GM12878 (cell line): ENCODE measurements at regions not wholly inside any gene's neighbourhood (a gene's known extent, or its start where the extent isn't known, plus 50 kb on each side); places are given as distances from the start of the nearest gene placed in this dataset.

Experiments used
- ATAC-seq: fragments of 200-7000 bp; cut with Tn5 transposase; 3 replicates; pipeline ENCODE4 v1.9.1; 2020; ENCODE audit warnings: mild to moderate bottlenecking, moderate library complexity
- BruUV-seq: library from RNA; stranded (reverse); fragments of 400-500 nt; replicated peaks from 2 replicates; lab custom pipeline; 2021; lab: Mats Ljungman, UMichigan
- CTCF ChIA-PET: fragments of 300-600 bp; sonication (Branson Sonifier 250); formaldehyde crosslinking; extraction: SDS; loops from one replicate; lab custom pipeline; 2021; ENCODE audit warnings: inconsistent platforms; lab: Yijun Ruan, JAX
- POLR2A ChIA-PET: fragments of 350-600 bp; formaldehyde crosslinking; extraction: SDS; loops from one replicate; lab custom pipeline; 2021; ENCODE audit warnings: inconsistent platforms; lab: Charles Lee
- RAD21 ChIA-PET: fragments of 300-600 bp; sonication (Branson Sonifier 250); formaldehyde crosslinking; loops from one replicate; lab custom pipeline; 2023; ENCODE audit warnings: antibody characterized with exemption; ENCODE audit not compliant: unreplicated experiment; lab: Charles Lee
- SMC1A ChIA-PET: fragments of 300-600 bp; sonication (Branson Sonifier 250); formaldehyde crosslinking; loops from one replicate; lab custom pipeline; 2023; ENCODE audit not compliant: unreplicated experiment, uncharacterized antibody; lab: Charles Lee
- DNase-seq: peaks from one replicate; pipeline ENCODE4 v3.0.0-alpha.2; 2011; ENCODE audit warnings: low read depth, low spot score
- FAIRE-seq: peaks from 3 replicates; lab custom pipeline; 2011; peaks lifted over from hg19 to GRCh38; lab: Jason Lieb, UNC
- H2AFZ ChIP-seq: 2 replicates; pipeline ENCODE4 v1.6.0; 2011; ENCODE audit warnings: low read depth, low read length, control low read depth; ENCODE audit not compliant: control insufficient read depth
- H3K27ac ChIP-seq: 2 replicates; pipeline ENCODE4 v1.5.1; 2011; ENCODE audit warnings: control low read depth; ENCODE audit not compliant: control insufficient read depth, insufficient read depth
- H3K27me3 ChIP-seq, 2 experiments: replicated peaks in 1 of 2; 2 replicates each; pipeline versions ENCODE4 v1.6.0 to v1.6.1; 2011; ENCODE audit warnings: low read length in 1 of 2; ENCODE audit not compliant: control insufficient read depth in 2 of 2, insufficient read depth in 2 of 2
- H3K36me3 ChIP-seq, 2 experiments: 2 replicates each; pipeline ENCODE4 v1.5.1; 2011; ENCODE audit warnings: low read length in 1 of 2; ENCODE audit not compliant: control insufficient read depth in 2 of 2, insufficient read depth in 2 of 2
- H3K4me1 ChIP-seq: 2 replicates; pipeline ENCODE4 v1.6.1; 2011; ENCODE audit warnings: mild to moderate bottlenecking, low read length, moderate library complexity, mixed read lengths; ENCODE audit not compliant: control insufficient read depth, insufficient read depth
- H3K4me2 ChIP-seq: 2 replicates; pipeline ENCODE4 v1.6.0; 2011; ENCODE audit warnings: control low read depth; ENCODE audit not compliant: control insufficient read depth, insufficient read depth
- H3K4me3 ChIP-seq: fragments of 200-600 bp; sonication (generic); 2 replicates; pipeline ENCODE4 v1.5.1; 2016
- H3K79me2 ChIP-seq: 2 replicates; pipeline ENCODE4 v1.6.0; 2011; ENCODE audit warnings: low read length; ENCODE audit not compliant: control insufficient read depth, insufficient read depth
- H3K9ac ChIP-seq: 2 replicates; pipeline ENCODE4 v1.8.0; 2011; ENCODE audit warnings: low read length, control low read depth, mixed read lengths; ENCODE audit not compliant: control insufficient read depth, insufficient read depth
- H3K9me3 ChIP-seq: replicated peaks from 3 replicates; pipeline ENCODE4 v1.5.1; 2011; ENCODE audit warnings: mild to moderate bottlenecking, low read length; ENCODE audit not compliant: control insufficient read depth, insufficient read depth
- H4K20me1 ChIP-seq: 2 replicates; pipeline ENCODE4 v1.6.0; 2011; ENCODE audit not compliant: control insufficient read depth, insufficient read depth
- CHD4 ChIP-seq: fragments of 200-600 bp; sonication (generic); IDR thresholded peaks from 2 replicates; pipeline ENCODE4 v1.6.1; 2016; ENCODE audit warnings: mild to moderate bottlenecking
- IRF4 ChIP-seq: IDR thresholded peaks from 2 replicates; pipeline ENCODE4 v1.6.1; 2011; ENCODE audit warnings: low read depth, low read length
- KAT2A ChIP-seq: conservative IDR thresholded peaks from 2 replicates; pipeline ENCODE4 v1.6.1; 2011; ENCODE audit warnings: low read depth, low read length; ENCODE audit not compliant: control insufficient read depth
- KDM1A ChIP-seq: fragments of 200-600 bp; sonication (generic); IDR thresholded peaks from 2 replicates; pipeline ENCODE4 v1.6.1; 2016; ENCODE audit warnings: borderline replicate concordance
- MYB ChIP-seq: fragments of 150-350 bp; IDR thresholded peaks from 2 replicates; pipeline ENCODE4 v1.6.1; 2014; ENCODE audit warnings: mild to moderate bottlenecking, low read depth, low read length, borderline replicate concordance
- NFXL1 ChIP-seq: fragments of 450-650 bp; IDR thresholded peaks from 2 replicates; pipeline ENCODE4 v1.6.1; 2017; ENCODE audit warnings: antibody characterized with exemption, mild to moderate bottlenecking, borderline replicate concordance
- NRF1 ChIP-seq: conservative IDR thresholded peaks from 2 replicates; pipeline ENCODE4 v1.6.1; 2011; ENCODE audit warnings: mild to moderate bottlenecking, low read depth, low read length, improper control_type of control experiment
- POLR2AphosphoS5 ChIP-seq: IDR thresholded peaks from 2 replicates; pipeline ENCODE4 v1.6.1; 2011; ENCODE audit warnings: mild to moderate bottlenecking, low read length, inconsistent platforms
- RFX5 ChIP-seq: IDR thresholded peaks from 2 replicates; pipeline ENCODE4 v1.6.1; 2011; ENCODE audit warnings: low read depth, low read length, improper control_type of control experiment
- ZNF384 ChIP-seq: IDR thresholded peaks from 2 replicates; pipeline ENCODE4 v1.6.1; 2012; ENCODE audit warnings: low read depth, mild to moderate bottlenecking, low read length, improper control_type of control experiment, borderline replicate concordance
- WGBS: methylation state at CpG from one replicate; pipeline ENCODE4 v1.1.6; 2016; ENCODE audit warnings: low lambda C conversion rate; ENCODE audit not compliant: insufficient replicate concordance, insufficient coverage; ENCODE audit errors: missing lambda C conversion rate; 5-methylcytosine and 5-hydroxymethylcytosine counted together
- in situ Hi-C: fragments of 300-500 bp; cut with MboI; formaldehyde crosslinking; loops from 9 replicates; pipeline ENCODE4 v1.14.3; 2018; ENCODE audit warnings: mixed read lengths
- intact Hi-C: fragments of 100-400 bp; cut with micrococcal nuclease; formaldehyde crosslinking; loops from one replicate; pipeline ENCODE4 v1.14.2; 2022; ENCODE audit not compliant: unreplicated experiment

- Histone ChIP-seq H3K27me3 (no peaks in the 10 kb centered on the region), H3K36me3 (no peaks in the 10 kb centered on the region), H3K9ac (no peak overlapping the region), H3K79me2 (no peaks in the 10 kb centered on the region), H3K4me2 (no peak overlapping the region), H3K27ac (no peak overlapping the region), H3K9me3 (no peaks in the 10 kb centered on the region), H4K20me1 (no peaks in the 10 kb centered on the region), H3K4me1 (no peaks in the 10 kb centered on the region), H3K4me3 (no peak overlapping the region), H2AFZ (no peak overlapping the region)
- ChIA-PET CTCF (interaction anchor here (1.0 kb wide), 1 partner anchor 136 kb away, joined by 3 read pairs; no protein-coding TSS in a partner anchor), SMC1A (interaction anchor here (1.2 kb wide), 1 partner anchor 12 kb away, joined by 3 read pairs; no protein-coding TSS in a partner anchor), POLR2A (no interaction called here), RAD21 (no interaction called here)
- BruUV-seq = no TSS peak
- DNase-seq (no peak), FAIRE-seq (no peak), ATAC-seq (no peak)
- intact Hi-C loops (no loop called here), in situ Hi-C loops (no loop called here)
- TF ChIP-seq NFXL1 = no peak
- no peak for TF ChIP-seq RFX5
- TF ChIP-seq CHD4 = no peak
- no peak for TF ChIP-seq MYB
- no peak for TF ChIP-seq NRF1
- TF ChIP-seq POLR2AphosphoS5 = no peak
- TF ChIP-seq IRF4 = no peak
- TF ChIP-seq KAT2A = no peak
- TF ChIP-seq ZNF384 = no peak
- TF ChIP-seq KDM1A = no peak
- WGBS = 30% methylated on average over 2 of the region's 2 CpGs
These were observed 125.5 kb upstream of the SERPIND1 start for GRCh38 chr22:20648306-20648903.
